GM13976 (cell line): ENCODE measurements at regions not wholly inside any gene's neighbourhood (a gene's known extent, or its start where the extent isn't known, plus 50 kb on each side); places are given as distances from the start of the nearest gene placed in this dataset.

ENCODE experiments used
- DNase-seq: peaks from one replicate; pipeline ENCODE4 v3.0.0; 2012; ENCODE audit warnings: low spot score
- CTCF ChIP-seq: IDR thresholded peaks from 2 replicates; pipeline ENCODE4 v1.5.1; 2012; ENCODE audit warnings: borderline replicate concordance, mild to moderate bottlenecking; ENCODE audit not compliant: insufficient read depth; ENCODE audit errors: extremely low read depth, missing control alignments, control extremely low read depth
- in situ Hi-C: fragments of 300-500 bp; cut with MboI; formaldehyde crosslinking; loops from one replicate; pipeline ENCODE4 v1.12.0; 2022; ENCODE audit warnings: low sequenced_read_pairs, mixed read lengths, inconsistent platforms; ENCODE audit not compliant: unreplicated experiment

- no peak for DNase-seq
- in situ Hi-C loops = no loop called here
- no peak for TF ChIP-seq CTCF
Observed at GRCh38 chr5:152285764-152286163, 119.3 kb downstream of the NMUR2 start.

DNA sequence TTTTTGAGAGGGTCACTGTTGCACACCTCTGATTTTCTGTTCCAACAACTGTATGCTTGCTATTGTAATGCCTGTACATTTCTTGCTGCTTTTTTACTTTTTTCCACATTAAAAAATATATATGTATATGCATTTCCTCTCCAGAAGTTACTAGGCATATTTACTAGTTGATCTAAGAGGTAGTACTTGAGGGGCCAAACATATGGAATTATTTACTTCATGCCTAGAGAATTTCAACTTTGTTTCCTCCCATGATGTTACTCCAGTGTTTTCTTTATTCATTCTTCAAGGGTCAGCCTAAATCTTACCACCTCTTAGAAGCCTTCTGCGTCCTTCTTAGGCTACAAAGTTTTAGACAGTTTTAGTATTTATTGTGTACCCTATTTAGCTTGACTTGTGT is 122.7 kb downstream of the NMUR2 start:
- in situ Hi-C loops = no loop called here
- no peak for TF ChIP-seq CTCF

DNA sequence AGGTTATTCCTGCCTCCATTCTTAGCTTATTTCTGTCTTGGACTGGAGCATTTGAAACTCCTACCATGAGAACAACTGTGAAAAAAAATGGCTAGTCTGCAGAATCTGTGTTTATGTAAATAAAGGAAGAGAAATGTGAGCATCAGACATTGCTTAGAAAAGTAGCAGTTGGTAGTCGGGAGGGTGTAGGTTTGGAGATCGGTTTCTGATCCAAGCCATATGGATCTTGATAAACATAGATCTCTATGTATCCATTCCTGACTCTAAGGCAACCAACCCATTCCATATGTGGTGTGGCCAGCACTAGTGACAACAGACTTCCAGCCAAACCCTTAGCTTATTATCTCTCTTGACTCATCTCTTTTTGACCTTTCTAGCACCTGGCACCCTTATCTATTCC is 127.1 kb downstream of the NMUR2 start:
- in situ Hi-C loops = no loop called here
- TF ChIP-seq CTCF = no peak
- DNase-seq = no peak

More for the DNA sequence above, 122.7 kb downstream of the NMUR2 start:
- no peak for DNase-seq

DNA sequence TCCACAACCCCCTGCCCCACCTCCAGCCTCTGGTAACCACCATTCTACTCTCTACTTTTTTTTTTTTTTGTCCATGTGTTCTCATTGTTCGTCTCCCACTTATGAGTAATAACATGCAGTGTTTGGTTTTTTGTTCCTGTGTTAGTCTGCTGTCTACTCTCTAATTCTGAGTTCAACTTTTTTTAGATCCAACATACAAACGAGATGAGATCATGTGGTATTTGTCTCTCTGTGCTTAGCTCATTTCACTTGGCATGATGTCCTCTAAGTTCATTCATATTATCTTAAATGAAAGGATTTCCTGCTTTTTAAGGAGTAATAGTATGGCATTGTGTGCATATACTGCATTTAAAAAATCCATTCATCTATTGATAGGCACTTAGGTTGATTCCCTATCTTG is 130.9 kb downstream of the NMUR2 start:
- DNase-seq = no peak
- in situ Hi-C loops = no loop called here
- no peak for TF ChIP-seq CTCF

DNA sequence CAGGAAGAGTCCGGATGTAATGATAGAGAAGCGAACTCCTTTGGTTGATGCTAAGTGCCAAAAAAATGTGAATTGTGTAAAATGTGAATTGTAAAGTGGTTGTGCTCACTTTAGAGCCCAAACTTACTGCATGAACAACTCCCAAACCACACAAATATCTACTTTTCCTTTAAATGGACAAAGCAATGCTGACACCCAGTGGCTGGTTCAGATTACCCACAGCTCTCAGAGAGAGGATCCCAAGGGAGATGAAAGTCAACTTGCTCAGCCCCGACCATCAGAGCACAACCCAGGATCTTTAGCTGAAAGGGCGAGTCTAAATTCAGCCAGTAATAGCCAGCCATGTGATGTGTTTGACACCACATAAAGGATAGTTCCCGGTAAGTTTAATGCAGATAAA is 133.7 kb downstream of the NMUR2 start:
- no peak for TF ChIP-seq CTCF
- in situ Hi-C loops = no loop called here
- no peak for DNase-seq

- DNase-seq = no peak
- no peak for TF ChIP-seq CTCF
- in situ Hi-C loops = no loop called here
Observed at GRCh38 chr5:152270096-152270495, 135.0 kb downstream of the NMUR2 start.

GRCh38 chr5:152269533-152269932 is 135.5 kb downstream of the NMUR2 start:
- in situ Hi-C loops = no loop called here
- no peak for TF ChIP-seq CTCF
- no peak for DNase-seq
